NCI-H446 treated with DMSO at 0.1 percent for 48 hours (cell line): ENCODE measurements at regions not wholly inside any gene's neighbourhood (a gene's known extent, or its start where the extent isn't known, plus 50 kb on each side); places are given as distances from the start of the nearest gene placed in this dataset.
A peak's percentile ranks its signal among the peaks of the same experiment; 100 is the strongest.
"Not testable (repeated sequence)": the region's sequence is repeated elsewhere in the genome, so short reads cannot be mapped to it uniquely, and the experiment has no call there.

Source experiments
- DNase-seq: peaks from one replicate; lab custom pipeline; 2025; lab: John Stamatoyannopoulos, UW

DNA sequence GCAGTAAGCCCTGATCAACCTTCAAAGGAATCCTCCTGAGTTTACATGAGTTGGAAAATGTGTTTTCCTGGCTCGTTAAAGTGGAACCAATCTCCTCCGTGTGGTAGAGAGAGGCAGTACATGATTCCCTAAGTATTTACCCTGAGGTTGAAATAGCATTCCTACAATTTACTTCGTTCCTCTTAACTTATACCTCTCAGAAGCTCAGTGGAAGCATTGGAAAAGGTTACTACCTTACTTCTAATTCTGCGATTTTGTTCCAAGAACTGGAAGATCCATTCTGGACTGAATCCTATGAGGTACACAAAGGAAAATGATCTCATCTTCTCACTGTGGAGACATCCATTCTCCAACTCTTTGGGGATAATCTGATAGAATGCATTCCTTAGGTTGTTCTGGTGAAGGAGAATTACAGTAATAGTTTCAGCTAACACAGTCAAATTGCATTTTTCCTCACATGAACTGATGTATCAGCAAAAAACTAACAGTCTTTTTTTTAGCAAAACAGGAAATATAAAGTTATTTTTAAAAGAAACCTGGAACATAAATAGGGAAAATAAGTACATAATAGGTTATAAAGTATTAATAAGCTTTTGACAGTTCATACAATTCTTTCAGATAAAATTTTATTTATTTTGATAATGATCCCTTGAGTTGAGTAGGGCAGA lies 475.6 kb downstream of the PDZRN4 start:
- DNase-seq: peak; percentile 14

DNA sequence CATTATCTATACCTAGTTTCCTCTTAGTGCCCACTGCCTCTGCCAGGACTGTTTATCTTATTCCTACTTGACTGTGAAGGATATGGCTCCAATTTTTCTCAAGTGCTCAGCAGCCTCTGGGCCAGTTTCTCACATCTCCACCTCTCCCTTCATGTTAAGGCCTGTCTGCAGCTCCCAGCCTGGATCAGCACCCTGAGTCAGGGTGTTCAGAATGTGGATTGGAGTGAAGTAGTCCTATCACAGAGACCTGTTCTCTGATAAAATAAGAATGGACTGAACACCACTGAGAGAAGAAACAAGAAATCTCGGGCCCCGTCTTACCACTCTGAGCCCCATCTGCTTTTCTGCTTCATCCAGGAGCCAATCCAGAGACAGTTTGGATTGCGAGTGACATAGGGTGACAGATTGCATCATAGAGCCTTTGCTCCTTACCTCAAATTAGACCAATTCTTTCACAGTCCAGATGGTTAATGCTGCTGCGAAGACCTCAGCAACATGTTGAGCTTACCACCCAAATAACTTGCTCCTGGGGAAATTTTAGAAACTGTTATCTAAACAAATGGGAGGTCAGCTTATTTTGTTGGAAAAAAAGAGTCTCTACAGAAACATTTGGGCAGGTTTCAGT lies 473.1 kb downstream of the PDZRN4 start:
- DNase-seq: no peak

DNA sequence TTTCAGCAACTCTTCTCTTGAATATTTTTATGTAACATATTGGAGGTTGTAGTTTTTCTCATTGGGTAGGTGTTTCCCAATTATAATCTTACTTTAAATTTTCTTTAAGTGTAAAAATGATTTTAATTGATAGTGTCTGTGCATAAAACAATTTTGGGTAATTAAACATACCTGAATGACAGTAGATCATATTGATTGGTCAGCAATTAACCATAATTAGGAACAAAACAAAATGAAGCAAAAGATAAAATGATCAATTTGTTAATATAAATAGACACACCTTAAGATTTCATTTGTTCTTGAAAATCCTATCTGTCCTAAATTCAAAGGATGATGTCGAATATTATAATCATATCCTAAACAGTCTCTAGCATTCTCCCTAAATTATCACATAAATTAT lies 468.3 kb downstream of the PDZRN4 start:
- no peak for DNase-seq

DNA sequence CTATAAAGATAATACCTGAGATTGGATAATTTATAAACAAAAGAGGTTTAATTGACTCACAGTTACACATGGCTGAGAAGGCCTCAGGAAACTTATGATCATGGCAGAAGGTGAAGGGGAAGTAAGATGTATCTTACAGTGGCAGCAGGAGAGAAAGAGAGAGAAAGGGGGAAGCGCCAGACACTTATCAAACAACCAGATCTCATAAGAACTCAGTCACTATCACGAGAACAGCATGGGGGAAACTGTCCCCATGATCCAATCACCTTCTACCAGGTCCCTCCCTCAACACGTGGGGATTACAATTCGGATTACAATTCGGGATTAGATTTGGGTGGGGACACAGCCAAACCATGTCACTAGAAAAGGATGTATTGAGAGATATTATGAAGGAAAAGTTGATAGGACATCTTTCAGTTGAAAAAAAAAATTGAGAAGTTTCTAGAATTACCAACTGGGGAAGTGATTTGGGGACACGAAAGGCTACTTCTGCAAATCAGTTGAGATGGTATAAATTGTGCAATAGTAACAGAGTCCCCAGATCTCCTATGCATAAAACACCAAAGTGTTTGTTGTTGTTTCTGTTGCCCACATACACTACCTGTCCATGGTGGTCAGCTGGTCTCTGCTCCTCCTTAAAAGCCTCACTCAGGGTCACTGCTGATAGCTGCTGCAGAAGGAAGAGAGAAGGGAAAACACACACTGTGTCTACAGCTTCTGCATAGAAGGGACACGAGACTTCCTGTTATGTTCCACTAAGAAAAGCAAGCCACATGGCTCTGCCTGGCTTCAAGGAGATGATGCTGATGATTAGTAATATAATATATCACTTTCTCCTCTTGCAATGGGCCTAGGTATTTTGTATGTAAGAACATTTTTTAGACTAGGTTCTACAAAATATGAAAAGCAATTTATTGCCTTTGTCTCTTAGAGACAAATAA lies 465.5 kb downstream of the PDZRN4 start:
- DNase-seq: no peak

DNA sequence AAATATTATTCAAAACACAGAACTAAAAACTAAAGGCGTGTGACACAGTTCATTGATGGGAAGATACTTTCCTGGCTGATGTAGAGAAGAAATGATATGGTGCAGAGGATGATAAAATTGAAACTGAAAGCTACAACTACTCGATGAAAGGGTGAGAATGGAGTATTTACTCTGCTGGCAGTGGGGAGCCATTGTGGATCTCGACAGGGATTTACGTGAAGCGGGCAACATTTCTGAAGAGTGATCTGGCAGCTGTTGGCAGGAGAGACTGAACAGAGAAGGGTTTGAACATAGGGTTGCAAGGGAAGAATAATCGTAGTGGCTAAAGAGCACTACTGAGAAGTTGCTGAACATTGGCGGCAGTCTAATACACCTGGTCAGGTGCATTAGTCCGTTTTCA lies 464.9 kb downstream of the PDZRN4 start:
- DNase-seq: no peak

DNA sequence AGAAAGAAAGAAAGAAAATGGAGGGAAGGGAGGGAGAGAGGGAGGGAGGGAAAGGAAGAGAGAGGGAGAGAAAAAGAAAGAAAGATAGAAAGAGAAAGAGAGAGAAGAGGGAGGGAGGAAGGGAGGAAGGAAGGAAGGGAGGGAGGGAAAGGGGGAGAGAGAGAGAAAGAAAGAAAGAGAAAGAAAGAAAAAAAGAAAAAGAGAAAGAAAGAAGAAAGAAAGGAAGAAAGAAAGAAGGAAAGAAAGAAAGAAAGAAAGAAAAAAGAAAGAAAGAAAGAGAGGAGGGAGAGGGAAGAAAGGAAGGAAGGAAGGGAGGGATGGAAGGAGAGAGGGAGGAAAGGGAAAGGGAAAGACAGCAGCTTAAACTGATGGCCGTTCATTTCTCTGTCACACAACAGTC lies 457.5 kb downstream of the PDZRN4 start:
- DNase-seq: no peak

DNA sequence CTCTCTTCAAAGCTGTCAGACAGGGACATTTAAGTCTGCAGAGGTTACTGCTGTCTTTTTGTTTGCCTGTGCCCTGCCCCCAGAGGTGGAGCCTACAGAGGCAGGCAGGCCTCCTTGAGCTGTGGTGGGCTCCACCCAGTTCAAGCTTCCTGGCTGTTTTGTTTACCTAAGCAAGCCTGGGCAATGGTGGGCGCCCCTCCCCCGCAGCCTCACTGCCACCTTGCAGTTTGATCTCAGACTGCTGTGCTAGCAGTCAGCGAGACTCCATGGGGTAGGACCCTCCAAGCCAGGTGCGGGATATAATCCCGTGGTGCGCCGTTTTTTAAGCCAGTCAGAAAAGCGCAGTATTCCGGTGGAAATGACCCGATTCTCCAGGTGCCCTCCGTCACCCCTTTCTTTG lies 454.7 kb downstream of the PDZRN4 start:
- not testable (repeated sequence) for DNase-seq

DNA sequence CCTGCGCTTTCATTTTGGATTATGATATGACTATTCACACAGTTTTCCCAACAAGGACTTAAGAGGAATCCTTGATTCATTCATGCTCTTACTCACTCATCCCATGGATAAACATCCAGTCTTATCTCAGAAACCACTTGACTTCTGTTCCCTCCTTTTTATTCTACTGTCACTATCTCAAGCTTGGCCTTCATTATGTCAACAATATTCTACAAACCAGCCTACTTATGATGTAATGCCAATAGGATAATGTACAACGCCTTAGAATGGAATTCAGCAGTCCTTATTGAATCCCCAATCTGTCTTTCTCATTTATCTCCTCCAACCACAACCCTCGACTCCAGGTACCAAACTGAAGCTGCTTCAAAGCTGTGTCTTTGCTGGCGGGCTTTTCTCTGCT lies 448.5 kb downstream of the PDZRN4 start:
- no peak for DNase-seq

DNA sequence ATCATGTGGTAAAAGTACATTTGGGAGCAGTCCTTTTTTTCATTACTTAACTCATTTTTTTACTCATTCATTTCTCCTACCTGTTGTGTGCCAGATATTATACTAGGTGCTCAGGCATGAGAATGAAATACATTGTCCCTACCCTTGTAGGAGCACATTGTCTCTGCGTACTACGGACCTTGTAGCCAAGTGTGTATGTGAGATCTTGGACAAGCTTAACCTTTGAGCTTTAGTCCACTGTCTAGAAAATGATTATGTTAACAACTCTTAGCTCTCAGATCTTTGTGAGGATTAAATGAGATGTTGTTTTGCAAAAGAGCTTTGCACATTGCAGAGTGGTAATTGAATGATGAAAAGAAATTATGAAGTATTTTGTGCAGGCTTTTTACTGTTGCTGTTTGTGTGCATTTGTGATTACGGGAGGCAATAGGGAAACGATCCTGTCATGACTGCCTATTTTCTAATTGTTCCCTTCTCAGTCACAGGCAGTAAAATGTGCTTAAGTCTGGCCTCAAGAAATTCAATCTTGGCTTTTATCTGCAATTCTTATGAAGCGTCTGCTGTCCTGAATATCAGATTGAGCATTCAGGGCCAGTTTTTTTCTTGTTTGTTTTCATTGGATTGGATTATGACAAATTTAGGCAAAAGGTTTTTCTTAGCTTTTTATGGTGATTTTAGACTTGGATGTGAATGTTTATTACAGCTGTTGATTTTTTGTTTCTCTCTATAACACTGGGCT lies 447.7 kb downstream of the PDZRN4 start:
- DNase-seq: no peak

DNA sequence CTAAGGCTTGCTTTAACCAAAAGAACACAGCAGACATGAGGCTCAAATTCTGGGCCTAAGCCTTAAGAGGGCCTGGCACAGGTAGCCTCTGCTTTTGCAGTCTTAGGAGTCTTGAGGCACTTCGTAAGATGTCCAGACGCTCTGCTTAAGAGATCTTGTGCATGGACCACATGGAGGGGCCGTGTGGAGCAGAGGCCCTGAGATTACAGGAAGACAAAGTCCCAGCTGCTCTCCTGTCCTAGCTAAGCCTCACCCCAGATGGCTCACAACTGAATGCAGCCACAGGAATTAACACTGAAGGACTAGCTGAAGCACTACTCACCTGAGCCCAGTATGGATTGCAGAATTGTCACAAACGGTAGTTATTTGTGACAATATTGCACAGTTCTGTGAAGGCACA lies 446.0 kb downstream of the PDZRN4 start:
- DNase-seq: no peak

DNA sequence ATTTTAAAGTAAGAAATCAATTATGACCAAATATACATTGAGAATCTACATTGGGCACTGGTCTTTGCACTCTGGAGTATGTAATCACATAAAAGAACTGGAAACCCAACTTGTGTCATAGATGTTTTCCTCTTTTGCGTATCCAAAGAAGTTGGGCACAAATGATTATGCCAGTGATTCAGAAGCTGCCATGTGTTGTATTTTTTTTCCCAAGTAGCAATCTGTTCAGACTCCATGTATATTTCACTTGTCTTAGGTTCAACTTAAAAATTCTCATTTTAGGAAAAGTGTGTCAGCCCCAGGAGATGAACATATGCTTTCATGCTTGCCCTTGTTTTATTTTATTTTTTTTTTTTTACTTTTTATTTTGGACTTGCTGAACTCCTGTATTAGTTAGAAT lies 441.5 kb downstream of the PDZRN4 start:
- DNase-seq: no peak

DNA sequence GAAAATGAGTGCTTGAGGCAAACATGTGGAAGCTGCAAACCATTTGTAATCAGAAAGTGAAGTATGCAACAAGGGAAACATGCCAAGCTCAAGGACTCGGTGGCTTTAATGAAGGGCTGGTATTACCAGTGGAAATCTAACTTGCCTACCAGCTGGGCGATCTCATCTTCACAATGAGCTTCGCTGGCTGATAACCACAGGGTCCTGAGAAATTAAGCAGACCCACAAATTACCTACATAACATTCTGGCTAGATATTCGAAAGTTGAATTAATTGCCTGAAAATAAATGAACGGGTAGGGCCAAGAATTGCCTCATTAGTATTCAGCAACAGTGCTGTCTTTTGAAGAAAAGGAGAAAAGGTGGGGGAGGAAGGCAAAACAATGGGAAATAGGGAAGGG lies 439.4 kb downstream of the PDZRN4 start:
- no peak for DNase-seq

DNA sequence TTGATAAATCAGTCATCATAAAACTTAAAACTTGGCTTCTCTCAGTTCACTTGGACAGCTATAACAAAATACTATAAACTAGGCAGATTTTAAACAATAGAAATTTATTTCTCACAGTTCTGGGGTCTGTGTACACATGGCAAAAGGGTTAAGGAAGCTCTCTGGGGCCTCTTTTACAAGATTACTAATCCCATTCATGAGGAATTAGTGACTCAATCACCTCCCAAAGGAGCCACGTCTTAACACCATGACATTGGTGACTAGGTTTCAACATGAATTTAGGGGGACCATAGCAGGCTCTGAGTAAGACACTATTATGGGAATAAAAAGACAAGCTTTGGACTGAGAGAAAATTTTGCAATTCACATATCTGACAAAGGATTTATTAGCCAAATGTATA lies 436.5 kb downstream of the PDZRN4 start:
- no peak for DNase-seq
